GM12892 (cell line): ENCODE measurements at regions not wholly inside any gene's neighbourhood (a gene's known extent, or its start where the extent isn't known, plus 50 kb on each side); places are given as distances from the start of the nearest gene placed in this dataset.

ENCODE experiments used
- DNase-seq: peaks from one replicate; pipeline ENCODE4 v3.0.0; 2011; ENCODE audit not compliant: insufficient read length
- FAIRE-seq: peaks from 2 replicates; lab custom pipeline; 2011; peaks lifted over from hg19 to GRCh38; lab: Jason Lieb, UNC
- POLR2A ChIP-seq: IDR thresholded peaks from 2 replicates; pipeline ENCODE4 v1.6.1; 2011; ENCODE audit warnings: low read depth, low read length, control low read depth
- POLR2AphosphoS5 ChIP-seq: IDR thresholded peaks from 2 replicates; pipeline ENCODE4 v1.6.1; 2011; ENCODE audit warnings: low read depth, low read length, control low read depth
- TAF1 ChIP-seq: IDR thresholded peaks from 2 replicates; pipeline ENCODE4 v1.6.1; 2011; ENCODE audit warnings: low read depth, mild to moderate bottlenecking, control low read depth, low read length, borderline replicate concordance

DNA sequence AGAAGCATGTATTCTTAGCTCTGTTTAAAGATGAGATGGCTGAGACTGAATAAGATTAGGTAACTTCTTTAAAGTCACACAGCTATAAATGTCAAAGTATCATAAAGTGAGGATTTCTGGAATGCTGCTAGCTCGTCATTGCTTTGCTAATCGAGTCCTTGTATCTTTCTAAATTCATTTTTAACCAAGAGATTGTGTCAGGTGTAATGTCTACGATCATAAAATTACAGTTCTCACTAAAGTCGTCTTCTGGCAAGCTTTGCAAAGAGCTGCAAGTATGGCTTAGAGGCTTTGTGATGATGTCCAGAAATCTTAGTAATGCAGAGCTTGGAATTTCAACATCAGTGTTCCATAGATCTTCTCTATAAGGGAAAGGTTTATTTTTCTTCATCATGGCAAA lies 569.8 kb downstream of the LMO4 start:
- DNase-seq (no peak), FAIRE-seq (no peak)
- TF ChIP-seq TAF1 (no peak), POLR2AphosphoS5 (no peak), POLR2A (no peak)

DNA sequence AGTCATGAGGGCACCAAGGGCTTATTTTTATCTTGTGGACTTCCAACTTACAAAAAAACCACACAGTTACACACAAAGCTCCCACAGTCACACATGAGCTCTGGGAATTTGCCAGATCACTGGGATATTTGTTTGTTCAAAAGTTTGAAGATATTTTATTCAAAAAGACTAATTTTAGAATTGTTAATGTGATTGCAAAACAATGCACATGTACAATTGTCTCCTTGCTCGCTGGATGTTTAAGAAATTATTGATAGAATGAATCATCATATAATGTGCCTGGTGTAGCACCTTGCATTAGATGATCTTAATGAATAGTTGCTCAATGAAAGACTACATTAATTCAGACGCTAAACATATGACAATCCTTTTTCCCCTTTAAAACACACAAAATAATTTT lies 570.3 kb downstream of the LMO4 start:
- FAIRE-seq (no peak), DNase-seq (no peak)
- TF ChIP-seq POLR2A (no peak), TAF1 (no peak), POLR2AphosphoS5 (no peak)

- TF ChIP-seq TAF1 (no peak), POLR2A (no peak), POLR2AphosphoS5 (no peak)
- no peak for FAIRE-seq
- DNase-seq, result no peak
These were observed 571.1 kb downstream of the LMO4 start for GRCh38 chr1:87899746-87900145.

DNA sequence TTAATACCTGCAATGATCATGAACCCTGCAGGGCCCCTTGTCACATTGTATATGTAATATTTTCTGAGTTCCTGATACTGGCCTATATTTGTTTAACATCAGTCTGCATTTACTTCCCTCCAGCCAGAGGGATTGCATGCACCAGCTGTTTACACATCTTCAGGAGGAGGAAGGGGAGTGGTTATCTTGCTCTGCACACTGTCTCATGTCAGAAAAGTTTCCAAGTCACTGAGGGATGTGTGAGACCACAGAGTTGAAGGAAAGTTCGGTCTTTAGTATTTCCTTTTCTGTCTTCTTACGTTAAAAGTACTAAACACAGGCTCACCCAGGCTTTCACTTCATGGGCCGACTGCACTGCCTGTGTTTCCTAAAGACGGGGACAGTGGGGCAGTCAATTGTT lies 574.1 kb downstream of the LMO4 start:
- TF ChIP-seq POLR2A (no peak), POLR2AphosphoS5 (no peak), TAF1 (no peak)
- DNase-seq, result no peak
- no peak for FAIRE-seq

GRCh38 chr1:87903242-87903641 lies 574.6 kb downstream of the LMO4 start:
- no peak for FAIRE-seq
- TF ChIP-seq POLR2AphosphoS5, result no peak
- TF ChIP-seq POLR2A, result no peak
- TF ChIP-seq TAF1, result no peak
- no peak for DNase-seq

DNA sequence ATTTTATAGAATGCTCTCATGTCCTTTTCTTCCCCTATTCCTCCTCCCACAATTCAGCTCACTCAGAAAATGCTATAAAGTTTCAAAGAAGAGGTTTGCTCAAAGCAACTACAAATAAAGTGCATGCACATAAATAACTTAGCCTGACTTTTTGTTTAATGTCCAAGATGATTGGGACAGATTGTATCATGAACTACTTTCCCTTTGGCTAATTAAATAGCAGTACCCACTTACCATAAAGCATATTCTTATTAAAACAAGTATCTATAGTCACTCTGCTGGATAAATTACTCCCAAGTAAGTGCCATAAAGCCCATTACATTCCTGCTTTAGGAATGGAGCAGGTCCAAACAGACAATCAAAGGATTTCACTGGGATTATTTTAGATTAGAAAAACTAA lies 576.0 kb downstream of the LMO4 start:
- FAIRE-seq (no peak), DNase-seq (no peak)
- TF ChIP-seq POLR2A (no peak), POLR2AphosphoS5 (no peak), TAF1 (no peak)

- FAIRE-seq, result no peak
- no peak for DNase-seq
- no peak for TF ChIP-seq POLR2AphosphoS5
- TF ChIP-seq POLR2A, result no peak
- no peak for TF ChIP-seq TAF1
These were observed 577.0 kb downstream of the LMO4 start for GRCh38 chr1:87905651-87906050.

- FAIRE-seq (no peak), DNase-seq (no peak)
- TF ChIP-seq TAF1, result no peak
- no peak for TF ChIP-seq POLR2AphosphoS5
These were observed 577.4 kb downstream of the LMO4 start for GRCh38 chr1:87906078-87906477.

DNA sequence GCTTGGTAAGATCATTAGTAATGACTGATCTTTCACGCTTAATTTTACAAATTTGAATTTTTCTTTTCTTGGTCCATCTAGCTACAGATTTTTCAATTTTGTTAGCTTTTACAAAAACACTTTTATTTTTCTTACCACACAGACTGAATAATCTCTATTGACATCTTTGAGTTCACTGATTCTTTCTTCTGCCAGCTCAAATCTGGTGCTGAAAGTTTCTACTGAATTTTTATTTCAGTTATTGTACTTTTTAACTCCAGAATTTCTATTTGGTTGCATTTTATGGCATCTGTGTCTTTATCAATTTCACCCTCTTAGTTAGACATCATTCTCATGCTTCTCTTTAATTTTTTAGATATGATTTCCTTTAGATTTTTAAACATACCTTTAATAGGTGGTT lies 584.7 kb downstream of the LMO4 start:
- TF ChIP-seq TAF1 (no peak), POLR2AphosphoS5 (no peak), POLR2A (no peak)
- FAIRE-seq (no peak), DNase-seq (no peak)

DNA sequence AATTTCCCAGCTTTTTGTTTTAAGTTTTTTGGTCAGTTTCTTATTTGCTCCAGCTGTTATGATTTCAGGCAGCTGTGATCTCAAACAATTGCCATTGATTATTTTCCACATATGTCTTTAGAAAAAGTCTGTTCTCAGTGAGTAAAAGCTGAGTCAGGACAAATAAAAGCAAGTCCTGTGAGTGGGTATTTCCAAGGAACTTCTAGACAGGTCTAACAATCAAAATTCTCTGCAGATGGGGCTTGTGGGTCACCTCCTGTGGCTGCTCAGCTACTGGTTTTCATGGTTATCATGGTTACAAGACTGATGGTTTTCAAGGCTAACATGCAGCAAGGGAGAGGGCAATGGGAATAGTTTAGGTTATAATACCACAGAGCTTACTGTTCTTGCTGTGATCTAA lies 585.7 kb downstream of the LMO4 start:
- TF ChIP-seq TAF1 (no peak), POLR2A (no peak), POLR2AphosphoS5 (no peak)
- FAIRE-seq (no peak), DNase-seq (no peak)

DNA sequence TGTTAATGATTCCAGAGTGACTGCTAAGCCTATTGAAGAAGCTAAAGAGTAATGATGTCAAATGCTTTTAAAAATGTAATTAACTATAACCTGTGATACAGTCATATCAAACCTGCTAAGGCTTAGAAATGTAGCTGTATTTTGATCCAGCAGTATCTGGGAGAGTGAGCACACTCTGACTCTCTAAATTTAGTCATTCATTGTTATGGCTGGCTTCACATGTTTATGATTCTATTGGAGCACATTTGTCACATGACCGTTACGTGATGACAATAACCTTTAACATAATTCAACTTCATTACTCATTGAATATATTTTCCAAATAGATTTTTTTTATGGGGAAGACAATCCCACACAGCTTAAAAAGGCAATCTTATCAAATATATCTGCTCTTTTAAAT lies 587.1 kb downstream of the LMO4 start:
- FAIRE-seq (no peak), DNase-seq (no peak)
- TF ChIP-seq POLR2AphosphoS5 (no peak), POLR2A (no peak)

GRCh38 chr1:87916965-87917364 lies 588.3 kb downstream of the LMO4 start:
- DNase-seq (no peak), FAIRE-seq (no peak)
- no peak for TF ChIP-seq TAF1
- no peak for TF ChIP-seq POLR2A
- no peak for TF ChIP-seq POLR2AphosphoS5

DNA sequence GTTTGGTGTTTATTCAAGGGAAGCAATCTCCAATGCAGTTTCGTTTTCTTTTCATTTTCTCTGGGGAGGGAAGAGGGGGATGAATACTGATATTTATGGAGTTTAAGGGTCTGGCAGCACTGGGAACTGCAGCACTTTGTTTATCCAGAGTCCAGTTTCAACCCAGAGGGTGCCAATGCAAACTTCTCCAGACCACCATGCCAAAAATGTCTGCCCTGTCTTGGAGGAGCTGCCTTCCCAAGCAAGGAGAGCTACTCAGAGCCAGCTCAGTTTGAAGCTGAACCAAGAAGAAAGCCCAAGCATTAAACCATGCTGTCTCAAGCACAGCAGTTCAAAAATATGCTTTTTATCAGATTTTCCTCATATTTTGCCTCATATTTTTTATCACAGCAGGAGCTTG lies 589.7 kb downstream of the LMO4 start:
- DNase-seq (no peak), FAIRE-seq (no peak)
- TF ChIP-seq POLR2A (no peak), POLR2AphosphoS5 (no peak), TAF1 (no peak)

DNA sequence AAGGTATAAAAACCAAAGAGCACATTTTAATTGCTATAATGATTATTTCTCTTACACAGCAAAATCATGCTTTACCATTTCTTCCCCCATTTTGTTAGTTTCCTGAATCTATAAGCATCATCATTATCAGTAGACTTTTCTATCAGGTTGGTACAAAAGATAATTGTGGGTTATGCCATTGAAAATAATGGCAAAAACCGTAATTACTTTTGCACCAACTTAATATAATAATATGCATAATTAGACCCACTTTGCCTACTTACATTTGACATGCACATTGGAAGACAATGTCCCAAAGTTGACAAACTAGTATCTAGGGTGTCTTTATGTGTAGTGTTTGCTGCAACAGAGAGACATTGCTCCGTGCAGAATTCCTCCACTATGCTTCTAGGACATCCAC lies 594.2 kb downstream of the LMO4 start:
- FAIRE-seq, result no peak
- DNase-seq, result no peak
- TF ChIP-seq POLR2A (no peak), TAF1 (no peak), POLR2AphosphoS5 (no peak)
